IMR-90 (cell line): ENCODE measurements at regions not wholly inside any gene's neighbourhood (a gene's known extent, or its start where the extent isn't known, plus 50 kb on each side); places are given as distances from the start of the nearest gene placed in this dataset.

Experiments used
- ATAC-seq: fragments of 200-7000 bp; cut with Tn5 transposase; 2 replicates; pipeline ENCODE4 v1.9.1; 2020; ENCODE audit warnings: low read depth, mild to moderate bottlenecking, moderate library complexity
- BruUV-seq: library from RNA; stranded (reverse); fragments of 400-500 nt; replicated peaks from 2 replicates; lab custom pipeline; 2021; lab: Mats Ljungman, UMichigan
- CTCF ChIA-PET: fragments of 300-600 bp; formaldehyde crosslinking; extraction: SDS; loops from one replicate; lab custom pipeline; 2021; ENCODE audit warnings: antibody characterized with exemption; lab: Yijun Ruan, JAX
- POLR2A ChIA-PET: fragments of 300-600 bp; sonication (Branson Sonifier 250); formaldehyde crosslinking; loops from one replicate; lab custom pipeline; 2022; ENCODE audit warnings: antibody characterized with exemption; ENCODE audit not compliant: unreplicated experiment; lab: Charles Lee
- DNase-seq: peaks from one replicate; pipeline ENCODE4 v3.0.0; 2013
- H2AFZ ChIP-seq: replicated peaks from 2 replicates; pipeline ENCODE3; 2013; ENCODE audit warnings: low read length, mild to moderate bottlenecking; ENCODE audit not compliant: poor library complexity
- H2AK5ac ChIP-seq: 2 replicates; pipeline ENCODE4 v1.6.1; 2013; ENCODE audit warnings: low read depth, low read length, inconsistent platforms
- H2AK9ac ChIP-seq: replicated peaks from 2 replicates; pipeline ENCODE3; 2013; ENCODE audit warnings: mild to moderate bottlenecking, low read depth, low read length, moderate library complexity; ENCODE audit not compliant: poor library complexity
- H2BK120ac ChIP-seq: 2 replicates; pipeline ENCODE4 v1.6.1; 2013; ENCODE audit warnings: low read depth, low read length, inconsistent platforms
- H2BK15ac ChIP-seq: 3 replicates; pipeline ENCODE4 v1.6.1; 2013; ENCODE audit warnings: low read depth, low read length, inconsistent platforms
- H2BK20ac ChIP-seq: 2 replicates; pipeline ENCODE4 v1.6.1; 2013; ENCODE audit warnings: low read depth, mild to moderate bottlenecking, inconsistent platforms, low read length, moderate library complexity
- H2BK5ac ChIP-seq: 2 replicates; pipeline ENCODE4 v1.6.1; 2013; ENCODE audit warnings: mild to moderate bottlenecking, low read depth, low read length, inconsistent platforms; ENCODE audit not compliant: poor library complexity, severe bottlenecking
- H3K14ac ChIP-seq: replicated peaks from 2 replicates; pipeline ENCODE4 v1.6.1; 2013; ENCODE audit warnings: low read depth, low read length, inconsistent platforms
- H3K18ac ChIP-seq: 2 replicates; pipeline ENCODE4 v1.6.1; 2013; ENCODE audit warnings: low read depth, low read length, control low read depth
- H3K23ac ChIP-seq: 2 replicates; pipeline ENCODE4 v1.6.1; 2013; ENCODE audit warnings: low read depth, low read length, inconsistent platforms
- H3K27ac ChIP-seq: 2 replicates; pipeline ENCODE4 v1.5.1; 2013; ENCODE audit warnings: mild to moderate bottlenecking, control low read depth, low read length; ENCODE audit not compliant: insufficient read depth
- H3K27me3 ChIP-seq: 2 replicates; pipeline ENCODE4 v1.6.1; 2013; ENCODE audit warnings: low read length; ENCODE audit not compliant: control insufficient read depth, insufficient read depth
- H3K36me3 ChIP-seq: 2 replicates; pipeline ENCODE4 v1.6.1; 2013; ENCODE audit warnings: low read length, mixed read lengths; ENCODE audit not compliant: control insufficient read depth, insufficient read depth
- H3K4ac ChIP-seq: 2 replicates; pipeline ENCODE4 v1.6.1; 2013; ENCODE audit warnings: low read depth, low read length, inconsistent platforms
- H3K4me1 ChIP-seq: 2 replicates; pipeline ENCODE4 v1.6.1; 2013; ENCODE audit warnings: low read length, mixed read lengths; ENCODE audit not compliant: control insufficient read depth, insufficient read depth
- H3K4me2 ChIP-seq: 2 replicates; pipeline ENCODE4 v1.6.1; 2013; ENCODE audit warnings: low read depth, mild to moderate bottlenecking, control low read depth, low read length, moderate library complexity
- H3K4me3 ChIP-seq: 2 replicates; pipeline ENCODE4 v1.5.1; 2013; ENCODE audit warnings: low read depth, mild to moderate bottlenecking, control low read depth, low read length, moderate library complexity; ENCODE audit not compliant: insufficient read depth
- H3K56ac ChIP-seq: 2 replicates; pipeline ENCODE4 v1.6.1; 2013; ENCODE audit warnings: low read length, inconsistent platforms; ENCODE audit not compliant: insufficient read depth; ENCODE audit errors: extremely low read depth
- H3K79me1 ChIP-seq, 2 experiments: 2 replicates each; pipeline ENCODE4 v1.6.1; 2013; ENCODE audit warnings: low read length in 2 of 2, inconsistent platforms in 1 of 2, low read depth in 1 of 2
- H3K9ac ChIP-seq: 2 replicates; pipeline ENCODE4 v1.6.1; 2013; ENCODE audit warnings: low read depth, low read length, control low read depth
- H3K9me1 ChIP-seq: 2 replicates; pipeline ENCODE4 v1.6.1; 2013; ENCODE audit warnings: low read length, inconsistent platforms; ENCODE audit not compliant: insufficient read depth
- H3K9me3 ChIP-seq: 2 replicates; pipeline ENCODE4 v1.6.1; 2013; ENCODE audit warnings: low read length; ENCODE audit not compliant: control insufficient read depth, insufficient read depth
- H4K20me1 ChIP-seq: 2 replicates; pipeline ENCODE4 v1.6.1; 2013; ENCODE audit warnings: low read length, inconsistent platforms; ENCODE audit not compliant: insufficient read depth
- H4K5ac ChIP-seq: 2 replicates; pipeline ENCODE4 v1.6.1; 2013; ENCODE audit warnings: mild to moderate bottlenecking, low read depth, low read length, control low read depth
- H4K8ac ChIP-seq, 2 experiments: 2 replicates each; pipeline ENCODE4 v1.6.1; 2013; ENCODE audit warnings: low read depth in 2 of 2, low read length in 2 of 2, control low read depth in 1 of 2, inconsistent platforms in 1 of 2
- H4K91ac ChIP-seq: 2 replicates; pipeline ENCODE4 v1.6.1; 2013; ENCODE audit warnings: low read depth, low read length, inconsistent platforms; ENCODE audit not compliant: insufficient read depth
- BHLHE40 ChIP-seq: fragments of 150-350 bp; IDR thresholded peaks from 2 replicates; pipeline ENCODE4 v1.6.1; 2016; ENCODE audit warnings: mild to moderate bottlenecking, low read depth, low read length
- CEBPB ChIP-seq: IDR thresholded peaks from 2 replicates; pipeline ENCODE4 v1.6.1; 2012; ENCODE audit warnings: low read depth, low read length, improper control_type of control experiment
- CHD1 ChIP-seq: IDR thresholded peaks from 2 replicates; pipeline ENCODE4 v1.6.1; 2012; ENCODE audit warnings: low read depth, low read length, improper control_type of control experiment
- CTCF ChIP-seq: conservative IDR thresholded peaks from 2 replicates; pipeline ENCODE4 v1.5.1; 2012; ENCODE audit warnings: mild to moderate bottlenecking, low read depth, low read length, improper control_type of control experiment
- ELK1 ChIP-seq: fragments of 150-350 bp; IDR thresholded peaks from 2 replicates; pipeline ENCODE4 v1.6.1; 2016; ENCODE audit warnings: low read depth, mild to moderate bottlenecking, low read length, moderate library complexity, borderline replicate concordance
- FOS ChIP-seq: fragments of 150-350 bp; IDR thresholded peaks from 2 replicates; pipeline ENCODE4 v1.6.1; 2016; ENCODE audit warnings: low read depth, low read length
- MAFK ChIP-seq: IDR thresholded peaks from 2 replicates; pipeline ENCODE4 v1.6.1; 2012; ENCODE audit warnings: low read depth, low read length, improper control_type of control experiment
- MAZ ChIP-seq: IDR thresholded peaks from 2 replicates; pipeline ENCODE4 v1.6.1; 2012; ENCODE audit warnings: low read depth, mild to moderate bottlenecking, low read length, improper control_type of control experiment, moderate library complexity, borderline replicate concordance
- MXI1 ChIP-seq: IDR thresholded peaks from 2 replicates; pipeline ENCODE4 v1.6.1; 2012; ENCODE audit warnings: low read depth, mild to moderate bottlenecking, low read length, moderate library complexity, borderline replicate concordance
- NFE2L2 ChIP-seq: fragments of 150-350 bp; IDR thresholded peaks from 2 replicates; pipeline ENCODE4 v1.6.1; 2016; ENCODE audit warnings: low read depth, mild to moderate bottlenecking, low read length
- POLR2A ChIP-seq: IDR thresholded peaks from 2 replicates; pipeline ENCODE4 v1.6.1; 2012; ENCODE audit warnings: mild to moderate bottlenecking, low read depth, low read length
- RAD21 ChIP-seq: IDR thresholded peaks from 2 replicates; pipeline ENCODE4 v1.6.1; 2012; ENCODE audit warnings: low read length, improper control_type of control experiment
- RCOR1 ChIP-seq: IDR thresholded peaks from 2 replicates; pipeline ENCODE4 v1.6.1; 2012; ENCODE audit warnings: mild to moderate bottlenecking, low read length, improper control_type of control experiment; ENCODE audit not compliant: insufficient replicate concordance
- RFX5 ChIP-seq: IDR thresholded peaks from 2 replicates; pipeline ENCODE4 v1.8.0; 2012; ENCODE audit warnings: low read depth, mild to moderate bottlenecking, low read length, moderate library complexity
- SMC3 ChIP-seq: fragments of 150-350 bp; IDR thresholded peaks from 2 replicates; pipeline ENCODE4 v1.6.1; 2016; ENCODE audit warnings: low read depth, mild to moderate bottlenecking, antibody characterized with exemption, low read length, moderate library complexity
- USF2 ChIP-seq: fragments of 150-350 bp; IDR thresholded peaks from 2 replicates; pipeline ENCODE4 v1.6.1; 2017; ENCODE audit warnings: mild to moderate bottlenecking, antibody characterized with exemption, low read length, low read depth
- WGBS, 2 experiments: methylation state at CpG; one replicate each; pipeline versions ENCODE4 v1.1.5 to v1.1.7; 2013; ENCODE audit warnings: missing lambda C conversion rate in 2 of 2; ENCODE audit not compliant: insufficient read length in 1 of 2; ENCODE audit errors: extremely low coverage in 2 of 2; 5-methylcytosine and 5-hydroxymethylcytosine counted together
- dilution Hi-C: fragments of 300-500 bp; cut with HindIII; formaldehyde crosslinking; loops from one replicate; pipeline ENCODE4 v1.14.3; 2018; ENCODE audit warnings: low sequenced_read_pairs; ENCODE audit not compliant: unreplicated experiment
- in situ Hi-C: fragments of 300-500 bp; cut with MboI; formaldehyde crosslinking; loops from 3 replicates; pipeline ENCODE4 v1.14.3; 2019; ENCODE audit warnings: low sequenced_read_pairs, inconsistent platforms, mixed read lengths
- intact Hi-C: fragments of 100-400 bp; cut with micrococcal nuclease; formaldehyde crosslinking; loops from 2 replicates; pipeline ENCODE4 v1.10.0; 2022

- Histone ChIP-seq H3K14ac (no peak overlapping the region), H2BK15ac (no peak overlapping the region), H3K9me3 (no peaks in the 10 kb centered on the region), H2BK120ac (no peak overlapping the region), H4K5ac (no peak overlapping the region), H3K79me1 (no peaks in the 10 kb centered on the region), H2BK5ac (no peak overlapping the region), H3K9me1 (no peaks in the 10 kb centered on the region), H3K4me1 (no peaks in the 10 kb centered on the region), H3K56ac (no peak overlapping the region), H3K4me2 (no peak overlapping the region), H3K27ac (no peak overlapping the region), H2AFZ (no peak overlapping the region), H3K4ac (no peak overlapping the region), H3K27me3 (no peaks in the 10 kb centered on the region), H3K36me3 (no peaks in the 10 kb centered on the region), H4K20me1 (no peaks in the 10 kb centered on the region), H2BK20ac (no peak overlapping the region), H3K9ac (no peak overlapping the region), H2AK9ac (no peak overlapping the region), H4K8ac (no peak overlapping the region), H4K91ac (no peak overlapping the region), H3K4me3 (no peak overlapping the region), H2AK5ac (no peak overlapping the region), H3K23ac (no peak overlapping the region), H3K18ac (no peak overlapping the region)
- DNase-seq, result no peak
- intact Hi-C loops, result no loop called here
- dilution Hi-C loops, result no loop called here
- POLR2A ChIA-PET, result interaction anchor here (0.6 kb wide), 1 partner anchor 416 kb away, joined by 3 read pairs; no protein-coding TSS in a partner anchor
- WGBS, 2 experiments, result 21% methylated on average over 2 of the region's 2 CpGs; no CpG with 5 or more reads in 1 of the 2 experiments
- no peak for TF ChIP-seq NFE2L2
- no peak for TF ChIP-seq POLR2A
- TF ChIP-seq USF2, result no peak
- no peak for TF ChIP-seq MAFK
- no peak for TF ChIP-seq CHD1
- TF ChIP-seq SMC3, result no peak
- TF ChIP-seq BHLHE40, result no peak
- no peak for TF ChIP-seq FOS
- no peak for TF ChIP-seq CEBPB
- no peak for TF ChIP-seq ELK1
- no peak for TF ChIP-seq CTCF
- TF ChIP-seq MXI1, result no peak
- no peak for TF ChIP-seq RCOR1
- TF ChIP-seq MAZ, result no peak
- no peak for TF ChIP-seq RAD21
- TF ChIP-seq RFX5, result no peak
- in situ Hi-C loops, result no loop called here
- CTCF ChIA-PET, result no interaction called here
- no TSS peak for BruUV-seq
- no peak for ATAC-seq
Measured at GRCh38 chr3:139870000-139870675, 64.8 kb upstream of the CLSTN2 start.
